ENCODE measurements at regions not wholly inside any gene's neighbourhood (a gene's known extent, or its start where the extent isn't known, plus 50 kb on each side); places are given as distances from the start of the nearest gene placed in this dataset.

- H3K27me3 Mint-ChIP-seq (ENCODE audit: low read depth), result no peaks in the 10 kb centered on the region
- H3K9me3 Mint-ChIP-seq (ENCODE audit: low read depth), result no peaks in the 10 kb centered on the region
- TF ChIP-seq CTCF (IDR thresholded peaks at IDR 0.05), result no peak
- peaks cover 41% of the 10 kb centered on the region for H3K4me1 Mint-ChIP-seq (ENCODE audit: low read depth)
- no peak overlapping the region for H3K27ac Mint-ChIP-seq (ENCODE audit: unreplicated experiment)
- no peak for DNase-seq (ENCODE audit: low spot score)
- H3K36me3 Mint-ChIP-seq (ENCODE audit: low read depth), result peaks cover 2% of the 10 kb centered on the region
- no peak overlapping the region for H3K4me3 Mint-ChIP-seq (ENCODE audit: unreplicated experiment)
These were observed 97.6 kb upstream of the SLC38A2 start for GRCh38 chr12:46470036-46470627.

GRCh38 chr12:46468813-46469212 lies 96.2 kb upstream of the SLC38A2 start:
- no peak for DNase-seq (ENCODE audit: low spot score)
- Mint-ChIP-seq H3K36me3 (ENCODE audit: low read depth) (peaks cover 2% of the 10 kb centered on the region), H3K9me3 (ENCODE audit: low read depth) (no peaks in the 10 kb centered on the region), H3K27ac (ENCODE audit: unreplicated experiment) (no peak overlapping the region), H3K4me3 (ENCODE audit: unreplicated experiment) (no peak overlapping the region), H3K4me1 (ENCODE audit: low read depth) (peaks cover 35% of the 10 kb centered on the region), H3K27me3 (ENCODE audit: low read depth) (no peaks in the 10 kb centered on the region)
- no peak for TF ChIP-seq CTCF (IDR thresholded peaks at IDR 0.05)

- no peak for DNase-seq (ENCODE audit: low spot score)
- Mint-ChIP-seq H3K27me3 (ENCODE audit: low read depth) (no peaks in the 10 kb centered on the region), H3K4me3 (ENCODE audit: unreplicated experiment) (no peak overlapping the region), H3K4me1 (ENCODE audit: low read depth) (peaks cover 32% of the 10 kb centered on the region), H3K36me3 (ENCODE audit: low read depth) (peaks cover 2% of the 10 kb centered on the region), H3K27ac (ENCODE audit: unreplicated experiment) (no peak overlapping the region), H3K9me3 (ENCODE audit: low read depth) (no peaks in the 10 kb centered on the region)
- no peak for TF ChIP-seq CTCF (IDR thresholded peaks at IDR 0.05)
These were observed 95.6 kb upstream of the SLC38A2 start for GRCh38 chr12:46468160-46468559.

GRCh38 chr12:46465307-46465706 lies 92.7 kb upstream of the SLC38A2 start:
- H3K4me3 Mint-ChIP-seq (ENCODE audit: unreplicated experiment), result no peak overlapping the region
- no peak for TF ChIP-seq CTCF (IDR thresholded peaks at IDR 0.05)
- H3K9me3 Mint-ChIP-seq (ENCODE audit: low read depth), result no peaks in the 10 kb centered on the region
- no peaks in the 10 kb centered on the region for H3K27me3 Mint-ChIP-seq (ENCODE audit: low read depth)
- DNase-seq (ENCODE audit: low spot score), result no peak
- no peak overlapping the region for H3K27ac Mint-ChIP-seq (ENCODE audit: unreplicated experiment)
- peaks cover 50% of the 10 kb centered on the region for H3K4me1 Mint-ChIP-seq (ENCODE audit: low read depth)
- H3K36me3 Mint-ChIP-seq (ENCODE audit: low read depth), result peaks cover 2% of the 10 kb centered on the region

GRCh38 chr12:46464863-46465262 lies 92.3 kb upstream of the SLC38A2 start:
- Mint-ChIP-seq H3K4me3 (ENCODE audit: unreplicated experiment) (no peak overlapping the region), H3K9me3 (ENCODE audit: low read depth) (no peaks in the 10 kb centered on the region), H3K27me3 (ENCODE audit: low read depth) (no peaks in the 10 kb centered on the region), H3K27ac (ENCODE audit: unreplicated experiment) (no peak overlapping the region), H3K4me1 (ENCODE audit: low read depth) (peaks cover 50% of the 10 kb centered on the region), H3K36me3 (ENCODE audit: low read depth) (peaks cover 2% of the 10 kb centered on the region)
- no peak for TF ChIP-seq CTCF (IDR thresholded peaks at IDR 0.05)
- DNase-seq (ENCODE audit: low spot score), result no peak

All from chondrocyte (in vitro differentiated cells).